ENCODE measurements at regions not wholly inside any gene's neighbourhood (a gene's known extent, or its start where the extent isn't known, plus 50 kb on each side); places are given as distances from the start of the nearest gene placed in this dataset.
"Not testable (repeated sequence)": the region's sequence is repeated elsewhere in the genome, so short reads cannot be mapped to it uniquely, and the experiment has no call there.

- Histone ChIP-seq H3K9me3 (ENCODE audit: control insufficient read depth, low read length) (no peaks in the 10 kb centered on the region), H3K27me3 (ENCODE audit: control insufficient read depth, insufficient read depth) (no peaks in the 10 kb centered on the region), H3K4me1 (ENCODE audit: control insufficient read depth, insufficient read depth, low read length) (no peaks in the 10 kb centered on the region), H3K4me3 (ENCODE audit: low read length) (no peak overlapping the region), H3K27ac (ENCODE audit: low read length) (no peak overlapping the region)
- WGBS, result 88% methylated on average over 3 of the region's 3 CpGs
- DNase-seq (no peak), ATAC-seq (no peak)
- intact Hi-C loops (cut with DNase I), result no loop called here
These were observed 951.3 kb downstream of the STIM2 start for GRCh38 chr4:27811948-27812347.

DNA sequence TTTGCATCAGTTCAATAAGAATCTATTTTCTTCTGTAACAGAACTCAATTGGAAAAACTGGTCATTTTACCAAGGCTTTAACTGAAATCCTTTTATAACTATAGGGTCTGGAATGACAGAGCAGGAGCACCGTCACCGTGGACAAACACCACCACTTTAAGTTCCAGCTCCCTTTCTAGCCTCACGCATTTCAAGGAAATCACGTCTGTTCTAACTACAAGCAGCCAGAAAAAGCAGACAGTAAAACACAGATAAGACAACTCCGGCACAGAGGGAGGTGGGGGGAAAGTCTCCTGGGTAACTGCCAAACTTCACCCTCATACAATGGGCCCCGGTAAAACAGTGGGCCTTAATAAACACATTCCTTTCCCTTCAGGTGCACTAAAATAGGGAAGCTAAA lies 952.6 kb downstream of the STIM2 start:
- ATAC-seq, result not testable (repeated sequence)

GRCh38 chr4:27813699-27814425 lies 953.2 kb downstream of the STIM2 start:
- H3K9me3 ChIP-seq (ENCODE audit: control insufficient read depth, low read length); H3K4me3 ChIP-seq (ENCODE audit: low read length); ATAC-seq; intact Hi-C loops (cut with DNase I); H3K4me1 ChIP-seq (ENCODE audit: control insufficient read depth, insufficient read depth, low read length); H3K27me3 ChIP-seq (ENCODE audit: control insufficient read depth, insufficient read depth); DNase-seq; H3K27ac ChIP-seq (ENCODE audit: low read length): not testable (repeated sequence)
- 70% methylated on average over 18 of the region's 18 CpGs for WGBS

More for the DNA sequence above, 952.6 kb downstream of the STIM2 start:
- H3K4me3 ChIP-seq (ENCODE audit: low read length); DNase-seq; H3K4me1 ChIP-seq (ENCODE audit: control insufficient read depth, insufficient read depth, low read length); H3K9me3 ChIP-seq (ENCODE audit: control insufficient read depth, low read length); intact Hi-C loops (cut with DNase I); H3K27me3 ChIP-seq (ENCODE audit: control insufficient read depth, insufficient read depth); H3K27ac ChIP-seq (ENCODE audit: low read length): not testable (repeated sequence)
- WGBS, result 11% methylated on average over 6 of the region's 6 CpGs

- no peaks in the 10 kb centered on the region for H3K4me1 ChIP-seq (ENCODE audit: control insufficient read depth, insufficient read depth, low read length)
- no peak overlapping the region for H3K27ac ChIP-seq (ENCODE audit: low read length)
- intact Hi-C loops (cut with DNase I), result no loop called here
- H3K27me3 ChIP-seq (ENCODE audit: control insufficient read depth, insufficient read depth), result no peaks in the 10 kb centered on the region
- H3K4me3 ChIP-seq (ENCODE audit: low read length), result no peak overlapping the region
- DNase-seq (no peak), ATAC-seq (no peak)
- H3K9me3 ChIP-seq (ENCODE audit: control insufficient read depth, low read length), result no peaks in the 10 kb centered on the region
- WGBS, result 56% methylated on average over 2 of the region's 2 CpGs
These were observed 958.6 kb downstream of the STIM2 start for GRCh38 chr4:27819246-27819645.

DNA sequence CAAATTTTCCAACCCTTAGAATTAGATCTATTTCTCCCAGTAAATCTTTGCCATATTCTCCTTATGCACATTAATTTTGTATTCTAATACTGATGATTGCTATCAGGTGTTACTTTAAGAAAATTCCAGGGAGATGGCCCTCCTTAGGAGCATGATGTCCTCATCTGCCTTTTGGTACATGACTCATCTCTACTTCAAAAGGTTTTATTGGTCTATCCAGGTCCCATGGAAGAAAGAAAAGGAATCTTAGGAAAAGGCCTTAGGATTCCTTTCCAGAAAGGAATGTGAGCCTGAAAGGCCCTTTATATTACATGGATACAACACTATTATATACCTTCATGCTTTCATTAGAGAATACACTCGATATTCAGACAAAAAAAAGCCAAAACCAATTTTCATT lies 968.2 kb downstream of the STIM2 start:
- Histone ChIP-seq H3K27ac (ENCODE audit: low read length) (no peak overlapping the region), H3K4me1 (ENCODE audit: control insufficient read depth, insufficient read depth, low read length) (no peaks in the 10 kb centered on the region), H3K27me3 (ENCODE audit: control insufficient read depth, insufficient read depth) (no peaks in the 10 kb centered on the region), H3K4me3 (ENCODE audit: low read length) (no peak overlapping the region), H3K9me3 (ENCODE audit: control insufficient read depth, low read length) (no peaks in the 10 kb centered on the region)
- DNase-seq, result no peak
- intact Hi-C loops (cut with DNase I), result no loop called here
- no peak for ATAC-seq
- 83% methylated on average over 1 of the region's 1 CpG for WGBS

DNA sequence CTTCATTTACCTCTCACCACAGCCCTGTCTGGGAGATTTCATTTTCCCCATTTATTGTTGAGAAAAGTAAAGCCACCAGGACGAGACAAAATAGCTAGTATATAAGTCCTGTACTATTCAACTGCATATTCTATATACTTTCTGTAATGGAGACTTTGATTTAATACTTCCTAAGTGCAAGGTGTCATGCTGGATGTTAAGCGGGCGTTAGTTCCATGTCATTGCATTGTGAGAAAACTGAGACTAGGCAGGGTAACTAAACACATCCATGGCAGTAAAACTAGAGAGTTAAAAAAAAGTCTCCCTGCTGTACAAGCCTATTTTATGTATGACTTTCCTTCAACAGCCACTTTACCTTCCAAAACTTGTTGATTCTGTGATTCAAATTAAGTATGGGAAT lies 969.6 kb downstream of the STIM2 start:
- no peaks in the 10 kb centered on the region for H3K4me1 ChIP-seq (ENCODE audit: control insufficient read depth, insufficient read depth, low read length)
- H3K4me3 ChIP-seq (ENCODE audit: low read length), result no peak overlapping the region
- no peaks in the 10 kb centered on the region for H3K27me3 ChIP-seq (ENCODE audit: control insufficient read depth, insufficient read depth)
- no peak for DNase-seq
- H3K27ac ChIP-seq (ENCODE audit: low read length), result no peak overlapping the region
- 85% methylated on average over 3 of the region's 3 CpGs for WGBS
- ATAC-seq, result no peak
- intact Hi-C loops (cut with DNase I), result no loop called here
- no peaks in the 10 kb centered on the region for H3K9me3 ChIP-seq (ENCODE audit: control insufficient read depth, low read length)

DNA sequence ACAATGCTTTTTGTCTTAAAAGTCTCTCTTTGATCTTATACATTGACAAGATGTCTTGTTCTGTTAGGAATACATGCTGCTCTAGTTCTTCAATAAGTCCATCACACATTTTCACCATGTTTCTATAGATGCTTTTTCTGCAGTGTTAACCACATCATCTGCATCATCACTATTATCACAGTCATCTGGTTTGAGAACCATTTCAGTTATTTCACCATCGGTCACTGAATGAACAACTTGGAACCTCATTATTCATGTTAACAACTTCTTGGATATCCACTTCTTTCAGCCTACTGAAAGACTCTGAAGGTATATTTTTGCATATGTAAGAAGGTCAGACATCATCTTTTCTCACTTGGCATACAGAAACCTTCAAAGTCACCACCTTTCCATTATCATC lies 975.2 kb downstream of the STIM2 start:
- Histone ChIP-seq H3K4me3 (ENCODE audit: low read length) (no peak overlapping the region), H3K9me3 (ENCODE audit: control insufficient read depth, low read length) (no peaks in the 10 kb centered on the region), H3K4me1 (ENCODE audit: control insufficient read depth, insufficient read depth, low read length) (no peaks in the 10 kb centered on the region), H3K27me3 (ENCODE audit: control insufficient read depth, insufficient read depth) (no peaks in the 10 kb centered on the region), H3K27ac (ENCODE audit: low read length) (no peak overlapping the region)
- DNase-seq, result no peak
- intact Hi-C loops (cut with DNase I), result no loop called here
- no peak for ATAC-seq
- 90% methylated on average over 1 of the region's 1 CpG for WGBS

DNA sequence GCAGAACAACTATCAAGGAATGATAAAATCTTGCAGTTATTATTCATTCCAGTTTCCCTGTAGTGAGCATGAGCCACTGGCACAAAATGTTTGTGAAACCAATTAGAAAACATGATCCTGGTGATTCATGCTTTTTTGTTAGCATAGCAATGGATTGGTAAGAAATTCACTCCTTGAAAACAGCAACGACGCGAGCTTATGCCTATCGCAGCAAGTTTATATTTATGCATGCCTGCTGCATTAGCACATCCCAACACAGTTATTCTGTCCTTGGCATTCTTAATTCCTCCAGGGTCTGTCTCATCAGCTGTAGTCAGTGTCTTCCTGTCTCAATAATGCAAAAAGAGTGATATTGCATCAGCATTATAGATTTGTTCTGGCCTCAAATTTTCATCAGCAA lies 975.9 kb downstream of the STIM2 start:
- no peak overlapping the region for H3K27ac ChIP-seq (ENCODE audit: low read length)
- H3K4me3 ChIP-seq (ENCODE audit: low read length), result no peak overlapping the region
- intact Hi-C loops (cut with DNase I), result no loop called here
- DNase-seq, result no peak
- H3K27me3 ChIP-seq (ENCODE audit: control insufficient read depth, insufficient read depth), result no peaks in the 10 kb centered on the region
- WGBS, result 97% methylated on average over 4 of the region's 4 CpGs
- ATAC-seq, result no peak
- no peaks in the 10 kb centered on the region for H3K4me1 ChIP-seq (ENCODE audit: control insufficient read depth, insufficient read depth, low read length)
- no peaks in the 10 kb centered on the region for H3K9me3 ChIP-seq (ENCODE audit: control insufficient read depth, low read length)

DNA sequence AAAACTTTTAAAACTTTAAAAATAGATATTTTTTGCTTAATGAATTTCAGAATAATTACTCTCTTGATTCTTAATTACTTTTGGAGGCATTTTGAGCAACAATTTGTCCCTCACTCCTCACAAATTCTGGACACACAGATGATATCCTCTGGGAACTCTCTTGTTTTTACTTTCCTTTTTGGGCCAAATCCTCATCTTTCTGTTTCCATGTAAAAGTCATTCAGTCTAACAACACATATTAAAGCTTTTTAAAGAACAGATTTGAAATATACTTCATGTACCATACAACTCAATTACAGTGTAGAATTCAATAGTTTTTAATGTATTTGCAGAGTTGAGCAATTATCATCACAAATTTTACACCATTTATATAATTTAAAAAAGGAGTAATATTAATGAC lies 983.1 kb downstream of the STIM2 start:
- Histone ChIP-seq H3K27ac (ENCODE audit: low read length) (no peak overlapping the region), H3K9me3 (ENCODE audit: control insufficient read depth, low read length) (no peaks in the 10 kb centered on the region), H3K27me3 (ENCODE audit: control insufficient read depth, insufficient read depth) (no peaks in the 10 kb centered on the region), H3K4me3 (ENCODE audit: low read length) (no peak overlapping the region), H3K4me1 (ENCODE audit: control insufficient read depth, insufficient read depth, low read length) (no peaks in the 10 kb centered on the region)
- no peak for DNase-seq
- ATAC-seq, result no peak
- intact Hi-C loops (cut with DNase I), result no loop called here

DNA sequence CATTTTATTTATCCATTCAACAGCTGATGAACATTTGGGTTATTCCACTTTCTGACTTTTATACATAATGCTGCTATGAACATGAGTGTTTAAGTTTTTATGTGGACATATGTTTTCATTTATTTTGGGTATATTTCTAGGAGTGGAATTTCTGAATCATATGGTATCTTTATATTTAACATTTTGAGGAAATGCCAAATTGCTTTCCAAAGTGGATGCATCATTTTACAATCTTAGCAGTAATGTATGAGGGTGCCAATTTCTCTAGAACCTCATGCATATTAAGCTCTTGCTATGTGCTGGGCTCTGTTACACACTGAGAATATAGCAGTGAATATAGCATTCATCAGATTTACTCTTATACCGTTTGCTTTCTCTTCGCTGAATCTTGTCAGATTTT lies 983.7 kb downstream of the STIM2 start:
- 85% methylated on average over 2 of the region's 2 CpGs for WGBS
- intact Hi-C loops (cut with DNase I), result no loop called here
- Histone ChIP-seq H3K4me3 (ENCODE audit: low read length) (no peak overlapping the region), H3K9me3 (ENCODE audit: control insufficient read depth, low read length) (no peaks in the 10 kb centered on the region), H3K27me3 (ENCODE audit: control insufficient read depth, insufficient read depth) (no peaks in the 10 kb centered on the region), H3K27ac (ENCODE audit: low read length) (no peak overlapping the region), H3K4me1 (ENCODE audit: control insufficient read depth, insufficient read depth, low read length) (no peaks in the 10 kb centered on the region)
- ATAC-seq, result no peak
- no peak for DNase-seq

DNA sequence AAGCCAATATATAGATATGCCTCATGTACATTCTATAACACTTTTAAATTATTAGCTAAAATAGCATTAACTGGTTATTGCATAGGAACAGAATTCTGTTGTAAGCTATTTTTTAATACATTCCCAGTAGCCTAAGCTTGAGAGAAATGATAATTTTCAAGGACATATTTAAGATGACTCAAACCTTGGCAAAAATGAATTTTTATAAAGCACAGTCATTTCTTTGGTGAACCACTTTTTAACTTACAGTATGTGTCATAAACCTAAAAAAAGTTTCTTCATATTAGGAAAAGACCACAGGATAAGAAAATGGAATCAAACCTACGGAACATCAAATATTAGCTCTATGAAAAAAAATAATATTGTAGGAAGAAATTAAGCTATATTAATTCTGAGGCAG lies 986.3 kb downstream of the STIM2 start:
- WGBS, result 93% methylated on average over 1 of the region's 1 CpG

DNA sequence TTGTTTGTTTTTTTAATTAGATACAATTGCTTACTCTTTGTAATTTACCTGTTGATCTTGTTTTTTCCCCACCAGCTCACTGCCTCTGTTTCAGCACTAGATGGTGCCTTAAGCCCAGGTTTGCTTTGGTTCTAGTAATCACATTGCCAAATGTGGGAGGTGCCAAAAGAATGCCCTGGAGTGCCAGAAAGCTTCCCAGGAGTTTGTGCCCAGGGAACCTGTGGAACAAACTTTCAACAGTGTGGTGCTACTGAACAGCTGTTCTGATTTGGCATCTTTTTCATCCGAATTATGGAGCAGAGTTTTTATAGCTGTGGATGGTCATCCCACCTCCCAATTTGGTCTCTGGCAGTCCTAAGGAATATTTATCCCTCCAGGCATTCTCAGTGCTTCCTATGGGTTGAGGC lies 1000.7 kb downstream of the STIM2 start:
- no peak overlapping the region for H3K4me3 ChIP-seq (ENCODE audit: low read length)
- DNase-seq, result peak in 1 of 3 donors; percentile 29
- H3K9me3 ChIP-seq (ENCODE audit: control insufficient read depth, low read length), result no peaks in the 10 kb centered on the region
- H3K4me1 ChIP-seq (ENCODE audit: control insufficient read depth, insufficient read depth, low read length), result no peaks in the 10 kb centered on the region
- H3K27ac ChIP-seq (ENCODE audit: low read length), result no peak overlapping the region
- WGBS, result 44% methylated on average over 1 of the region's 1 CpG
- H3K27me3 ChIP-seq (ENCODE audit: control insufficient read depth, insufficient read depth), result no peaks in the 10 kb centered on the region
- peak; percentile 48 to 66 for ATAC-seq
- intact Hi-C loops (cut with DNase I), result loop anchor here in 1 of 4 donors (10.0 kb wide), 1 partner anchor 1883 kb away; no protein-coding TSS in a partner anchor

More for the DNA sequence above, 986.3 kb downstream of the STIM2 start:
- ATAC-seq (no peak), DNase-seq (no peak)
- Histone ChIP-seq H3K4me3 (ENCODE audit: low read length) (no peak overlapping the region), H3K27ac (ENCODE audit: low read length) (no peak overlapping the region), H3K9me3 (ENCODE audit: control insufficient read depth, low read length) (no peaks in the 10 kb centered on the region), H3K27me3 (ENCODE audit: control insufficient read depth, insufficient read depth) (no peaks in the 10 kb centered on the region), H3K4me1 (ENCODE audit: control insufficient read depth, insufficient read depth, low read length) (no peaks in the 10 kb centered on the region)
- intact Hi-C loops (cut with DNase I), result no loop called here
